NCI-H2227 (cell line): ENCODE measurements at regions not wholly inside any gene's neighbourhood (a gene's known extent, or its start where the extent isn't known, plus 50 kb on each side); places are given as distances from the start of the nearest gene placed in this dataset.

Source experiments
- DNase-seq: peaks from one replicate; lab custom pipeline; 2025; ENCODE audit not compliant: unreplicated experiment; lab: John Stamatoyannopoulos, UW

DNA sequence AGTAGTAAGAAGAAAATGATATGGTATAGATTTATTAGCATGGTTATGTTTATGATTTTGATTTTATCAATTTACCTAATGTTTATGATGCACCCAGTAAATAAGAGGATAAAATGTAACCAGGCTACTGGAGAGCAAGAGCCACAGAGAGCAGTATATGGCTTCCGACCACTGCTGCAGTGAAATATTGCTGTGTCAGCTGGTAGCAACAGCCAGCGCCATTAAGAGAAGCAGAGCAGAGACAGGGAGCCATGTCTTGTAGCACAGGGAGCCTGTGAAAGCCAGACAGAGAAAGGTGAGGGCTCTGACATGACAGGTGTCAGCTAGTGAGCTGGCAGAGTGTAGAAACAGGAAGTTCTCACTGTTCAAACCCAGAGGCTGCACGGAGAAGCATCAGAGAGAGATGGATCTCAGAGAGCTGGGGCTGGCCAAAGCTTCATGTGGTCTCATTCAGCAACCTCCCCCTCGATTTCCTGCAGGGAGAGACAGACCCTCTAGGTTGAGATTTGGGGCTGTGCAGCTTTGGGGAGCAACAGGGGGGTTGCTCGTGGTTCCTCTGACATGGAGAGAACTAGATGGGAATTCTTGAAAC is 202.1 kb downstream of the MED10 start:
- no peak for DNase-seq

DNA sequence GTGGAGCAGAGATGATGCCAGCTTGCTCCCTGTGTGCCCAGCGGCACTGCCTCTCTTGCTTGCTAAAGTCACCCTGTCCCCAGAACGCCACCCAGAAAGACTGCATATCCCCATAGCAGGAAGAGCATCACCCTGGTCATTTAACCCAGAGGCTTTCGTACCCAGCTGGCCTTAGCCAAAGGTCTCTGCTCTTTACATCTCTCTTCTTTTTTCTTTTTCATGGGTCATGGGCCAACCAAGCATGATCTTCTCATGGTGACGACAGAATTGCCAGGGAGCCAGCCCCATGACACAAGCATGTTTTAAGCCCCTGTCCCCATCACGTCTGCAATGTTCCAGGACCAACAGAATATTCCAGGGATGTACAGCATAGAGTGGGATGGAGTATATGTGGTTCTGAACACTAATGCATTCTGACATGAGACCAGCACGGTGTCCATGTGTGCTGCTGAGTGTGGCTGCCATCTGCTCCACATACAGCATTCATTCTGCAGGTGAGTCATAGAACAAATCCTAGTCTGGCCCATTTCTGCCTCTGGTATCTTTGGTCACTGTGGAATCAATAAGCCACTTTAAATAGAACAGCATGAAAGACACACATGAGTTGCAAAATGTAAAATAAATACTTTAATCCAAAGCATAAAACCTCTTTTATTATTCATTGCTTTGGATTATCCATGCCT is 203.0 kb downstream of the MED10 start:
- DNase-seq = no peak

DNA sequence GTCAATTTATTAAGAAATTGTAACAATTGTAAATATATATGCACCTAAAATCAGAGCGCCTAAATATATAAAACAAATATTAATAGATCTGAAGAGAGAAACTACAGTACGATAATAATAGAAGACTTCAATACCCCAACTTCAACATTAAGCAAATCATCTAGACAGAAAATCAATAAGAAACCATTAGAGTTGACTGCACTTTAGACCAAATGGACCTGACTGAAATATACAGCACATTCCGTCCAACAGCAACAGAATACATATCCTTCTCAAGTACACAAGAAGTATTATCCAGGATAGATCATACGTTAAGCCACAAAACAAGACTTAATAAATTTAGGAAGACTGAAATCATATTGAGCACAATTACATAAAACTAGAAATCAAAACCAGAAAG is 208.7 kb downstream of the MED10 start:
- DNase-seq = no peak

DNA sequence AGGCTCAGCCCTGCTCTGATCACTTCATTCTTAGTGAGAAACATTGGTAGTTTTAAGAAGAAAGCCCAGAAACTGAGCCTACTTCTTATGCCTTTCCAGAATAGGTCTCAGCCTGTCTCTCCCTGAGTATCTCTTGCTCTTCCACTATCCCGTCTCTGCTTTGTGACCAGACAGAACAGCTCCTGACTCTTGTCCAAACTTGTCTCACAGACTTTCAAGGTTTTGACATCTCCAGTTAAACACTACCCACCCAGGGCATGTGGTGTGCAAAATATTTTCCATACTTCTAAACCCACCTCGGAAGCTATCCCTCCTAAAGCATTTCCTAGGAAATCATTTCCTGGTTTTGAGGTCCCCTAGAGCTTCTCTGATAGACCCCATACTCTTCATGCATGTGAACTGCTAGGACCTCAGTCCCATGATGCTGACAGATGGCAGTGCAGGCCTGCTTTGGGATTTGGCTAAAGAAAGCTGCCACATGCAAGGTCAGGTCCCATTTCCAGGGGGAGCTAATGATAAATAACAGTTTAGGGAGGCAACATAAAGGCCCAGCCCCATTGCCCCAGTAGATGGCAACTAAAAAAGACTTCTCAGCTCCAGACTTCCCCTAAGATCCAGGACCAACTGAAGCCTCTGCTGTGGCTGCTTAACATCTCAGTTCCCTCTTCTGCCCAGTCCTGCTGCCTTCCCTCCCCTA is 211.5 kb downstream of the MED10 start:
- DNase-seq = no peak

DNA sequence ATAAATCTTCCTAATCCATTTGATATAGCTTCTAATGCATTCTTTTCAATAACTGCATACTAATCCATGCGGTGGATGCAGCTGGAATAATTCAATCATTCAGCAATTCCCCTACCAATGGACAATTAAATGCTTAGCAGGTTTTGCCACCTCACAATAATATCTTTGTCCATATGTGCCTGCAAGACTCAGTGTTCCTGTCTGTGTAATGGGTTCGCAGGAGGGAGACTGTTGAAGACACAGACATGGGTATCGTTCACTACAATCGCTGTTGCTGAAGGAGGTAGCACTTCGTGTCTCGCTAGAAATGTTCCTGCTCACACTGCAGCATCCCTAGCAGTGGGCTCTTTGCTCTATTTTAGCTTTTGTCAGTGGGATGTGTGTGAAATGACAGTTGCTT is 214.4 kb downstream of the MED10 start:
- DNase-seq = no peak

DNA sequence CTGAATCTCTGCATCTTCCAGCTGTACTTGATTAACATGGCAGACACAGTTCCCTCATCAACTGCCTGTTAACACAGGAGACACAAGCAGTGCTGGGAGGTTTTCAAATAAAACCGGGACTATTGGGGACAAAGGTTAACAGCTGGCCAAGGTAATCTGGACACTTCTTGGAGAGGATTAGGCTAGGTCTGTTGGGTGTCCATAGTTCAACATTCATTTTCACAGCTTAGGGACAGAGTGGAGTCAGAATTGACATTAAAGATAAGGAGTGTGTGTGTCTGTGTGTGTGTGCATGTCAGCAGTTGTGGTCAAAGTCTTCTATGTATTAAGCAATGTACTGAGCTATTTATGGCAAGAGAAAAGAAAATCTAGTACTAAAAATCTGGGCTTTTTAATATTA is 216.2 kb downstream of the MED10 start:
- no peak for DNase-seq

DNA sequence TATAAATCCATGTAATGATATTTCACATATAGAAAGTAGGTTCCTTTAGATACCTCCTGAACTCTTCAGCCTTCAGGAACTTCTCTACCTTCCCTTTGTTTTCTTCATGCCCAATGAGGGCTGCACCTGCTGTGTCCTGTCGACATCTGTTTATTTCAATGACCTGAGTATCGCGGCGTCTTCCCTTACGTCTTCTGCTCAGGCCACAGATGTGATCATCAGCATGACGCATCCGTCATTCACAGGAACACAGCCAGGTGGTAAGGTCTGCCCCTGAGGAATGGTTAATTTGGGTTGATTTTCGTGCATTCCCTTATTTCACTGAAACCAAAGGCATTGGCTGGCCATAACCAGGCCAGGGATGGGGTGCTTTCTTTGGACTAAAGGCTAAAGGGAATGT is 217.1 kb downstream of the MED10 start:
- no peak for DNase-seq

DNA sequence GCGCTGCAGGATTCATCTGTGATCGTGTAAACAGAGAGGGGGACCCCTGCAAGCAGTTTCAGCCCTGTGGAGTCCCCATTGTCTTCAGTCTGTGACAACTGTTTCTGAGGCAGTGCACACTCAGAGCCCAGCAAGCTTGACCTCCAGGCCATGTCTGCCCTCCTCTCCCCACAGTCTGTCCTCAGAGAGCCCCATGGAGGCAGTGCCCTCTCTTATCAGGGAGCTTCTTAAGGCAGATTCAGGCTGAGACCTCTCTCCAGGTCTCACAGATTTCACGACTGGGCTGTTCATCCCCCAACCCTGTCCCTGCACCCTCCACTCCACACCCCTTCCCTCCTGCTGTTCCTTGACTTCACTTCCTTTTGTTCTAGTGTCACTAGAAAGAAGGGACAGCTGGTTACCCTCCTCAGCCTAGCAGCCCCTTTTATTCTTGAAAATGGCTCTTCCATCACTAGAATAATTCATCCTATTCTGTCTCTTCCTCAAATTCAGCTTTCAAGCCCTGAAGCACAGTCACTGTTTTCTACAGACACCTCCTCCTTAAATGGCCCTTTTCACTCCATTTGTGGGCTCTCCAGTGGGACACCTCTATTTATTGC is 218.4 kb downstream of the MED10 start:
- no peak for DNase-seq

DNA sequence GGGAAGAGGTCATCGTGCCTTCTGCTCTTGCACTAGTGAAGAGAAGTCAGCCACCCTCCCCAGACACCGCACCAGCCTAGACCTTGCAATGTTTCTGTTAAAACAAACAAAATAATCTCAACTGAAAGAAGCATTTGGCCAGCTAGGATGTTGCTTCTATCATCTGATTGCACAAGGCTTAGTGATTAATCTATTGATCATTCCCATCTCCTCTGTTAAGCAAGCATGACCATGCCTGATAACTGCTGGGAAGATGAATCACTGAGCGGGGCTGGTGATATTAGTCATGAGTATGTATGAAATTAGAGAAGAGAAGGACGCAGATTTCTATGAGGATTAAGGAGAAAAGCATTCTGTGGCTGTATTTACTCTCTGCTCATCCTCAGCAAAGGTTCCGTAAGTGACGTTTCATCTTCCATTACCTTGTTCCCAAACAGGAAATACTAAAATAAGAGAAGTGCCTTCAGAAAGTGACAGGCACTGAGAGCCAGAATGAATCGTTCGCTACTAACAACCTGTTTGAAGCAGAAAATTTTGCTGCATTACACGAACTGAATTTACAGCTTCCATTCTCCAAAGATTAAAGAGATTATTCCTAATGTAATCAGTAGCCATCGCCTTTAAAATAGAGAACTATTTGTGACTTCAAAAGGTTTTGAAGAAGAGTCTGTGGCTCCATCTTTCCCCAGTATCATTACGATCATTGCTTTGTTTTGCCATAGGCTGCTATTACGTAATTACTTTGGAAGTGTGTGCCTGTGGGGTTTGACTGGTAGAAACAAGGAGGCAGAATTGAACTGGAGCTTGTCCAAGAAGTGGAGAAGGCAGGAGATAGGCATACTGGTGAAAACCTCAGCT is 219.1 kb downstream of the MED10 start:
- DNase-seq = no peak

DNA sequence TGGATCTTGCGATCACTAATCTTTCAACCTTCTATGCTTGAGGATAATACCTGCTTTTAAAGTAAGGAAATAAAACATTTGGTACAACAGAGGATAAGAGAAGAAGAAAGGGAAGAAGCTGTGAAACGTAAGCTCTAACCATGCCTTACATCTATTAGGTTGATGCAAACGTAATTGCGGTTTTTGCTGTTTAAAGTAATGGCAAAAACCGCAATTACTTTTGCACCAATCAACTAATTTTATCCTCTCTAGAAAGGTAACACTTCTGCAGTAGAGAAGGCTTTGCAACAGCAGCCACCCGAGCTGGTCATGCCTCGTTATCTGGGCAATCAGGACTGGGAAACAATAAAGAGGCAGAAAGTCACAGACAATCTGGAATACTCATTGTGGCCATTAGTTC is 224.1 kb downstream of the MED10 start:
- DNase-seq = no peak

DNA sequence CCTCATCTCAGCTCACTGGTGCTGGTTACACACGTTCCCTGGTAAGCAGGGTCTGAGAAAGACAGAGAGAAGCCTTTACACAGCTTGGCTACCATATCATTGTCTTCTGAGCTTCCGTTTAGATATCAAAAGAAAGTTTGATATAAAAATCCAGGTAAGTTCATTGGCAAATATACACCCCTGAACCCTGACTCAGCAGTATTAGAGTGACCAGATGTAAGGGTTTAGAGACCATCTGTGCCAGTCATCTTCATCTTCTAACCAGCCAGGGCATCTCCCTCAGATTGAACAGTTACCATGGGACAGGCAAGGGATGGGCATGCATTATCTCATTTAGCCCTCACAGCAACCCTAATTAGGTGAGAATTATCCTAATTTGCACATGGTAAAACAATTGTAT is 232.1 kb downstream of the MED10 start:
- no peak for DNase-seq

DNA sequence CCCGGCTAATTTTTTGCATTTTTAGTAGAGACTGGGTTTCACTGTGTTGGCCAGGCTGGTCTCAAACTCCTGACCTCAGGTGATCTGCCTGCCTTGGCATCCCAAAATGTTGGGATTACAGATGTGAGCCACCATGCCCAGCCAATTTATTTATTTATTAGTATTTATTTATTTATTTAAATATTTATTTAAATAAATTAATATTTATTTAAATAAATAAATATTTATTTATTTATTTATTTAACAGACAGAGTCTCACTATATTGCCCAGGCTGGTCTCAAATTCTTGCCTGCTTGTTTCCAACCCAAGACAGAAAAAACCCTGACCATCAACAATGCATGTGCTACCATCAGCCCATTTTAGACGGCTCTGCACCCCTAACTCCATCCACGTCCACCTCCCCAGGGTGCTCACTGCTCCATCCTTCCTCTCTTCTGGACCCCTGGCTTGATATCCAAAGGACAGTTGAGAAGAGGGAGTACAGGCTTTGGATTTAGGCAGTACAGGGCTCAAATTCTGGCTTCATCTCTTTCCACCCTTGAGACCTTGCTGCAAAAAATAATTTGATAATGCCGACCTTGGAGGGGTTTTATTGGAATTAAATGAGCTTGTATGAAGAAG is 232.6 kb downstream of the MED10 start:
- no peak for DNase-seq

DNA sequence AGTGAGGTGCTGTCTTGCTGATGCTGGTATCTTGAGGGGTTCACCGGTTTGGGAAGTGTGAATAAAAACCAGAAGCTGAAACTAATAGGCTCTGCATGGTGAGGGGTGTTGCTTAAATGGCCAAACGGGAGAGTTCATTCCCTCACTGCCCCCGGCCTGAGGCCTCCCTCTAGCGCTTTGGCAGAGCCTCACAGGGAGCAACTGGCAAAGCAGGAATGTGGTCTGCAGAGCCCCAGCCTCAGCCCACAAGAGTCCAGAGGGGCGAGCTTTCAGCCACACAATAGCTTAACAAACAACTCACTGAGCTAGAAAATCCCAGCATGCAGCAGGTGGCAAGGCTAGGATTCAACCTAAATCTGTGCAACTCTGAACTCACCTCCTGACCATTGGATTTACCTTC is 234.8 kb downstream of the MED10 start:
- DNase-seq = no peak

DNA sequence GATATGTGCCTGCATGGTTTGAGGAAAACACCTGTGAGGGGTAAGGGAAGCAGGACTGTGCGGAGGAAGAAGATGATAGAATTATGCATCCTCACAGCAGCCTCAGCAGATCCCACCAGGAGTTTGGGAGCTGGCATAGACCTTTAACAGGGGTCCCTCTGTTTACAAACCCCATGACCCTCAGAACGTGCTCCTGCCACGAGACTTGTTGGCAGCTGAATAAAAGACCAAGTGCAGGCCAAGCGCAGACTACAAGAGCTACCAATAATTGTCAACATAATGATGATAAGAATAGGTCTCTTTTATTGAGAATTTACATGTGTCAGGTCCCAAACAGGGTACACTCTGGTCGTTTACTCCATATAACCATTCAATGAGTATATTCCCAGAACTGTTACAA is 236.0 kb downstream of the MED10 start:
- no peak for DNase-seq

DNA sequence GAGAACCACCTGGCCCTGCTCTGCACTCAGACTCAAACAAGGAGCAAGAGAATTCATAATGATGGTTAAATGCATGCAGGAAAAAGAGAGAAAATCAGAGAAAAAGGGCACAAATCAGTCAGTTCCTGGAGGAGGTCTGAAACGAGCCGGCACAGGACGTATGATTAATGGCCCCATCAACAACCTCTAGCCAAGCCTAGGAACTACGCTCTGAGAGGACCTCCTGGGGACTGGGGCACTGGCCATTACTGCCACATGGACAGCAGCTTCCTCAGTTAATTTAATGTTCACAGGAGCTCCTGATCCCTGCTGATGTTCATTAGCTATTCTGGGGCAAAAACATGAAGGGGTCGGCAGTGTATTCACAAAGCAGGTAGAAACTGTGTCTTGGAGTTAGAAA is 238.1 kb downstream of the MED10 start:
- DNase-seq = no peak

DNA sequence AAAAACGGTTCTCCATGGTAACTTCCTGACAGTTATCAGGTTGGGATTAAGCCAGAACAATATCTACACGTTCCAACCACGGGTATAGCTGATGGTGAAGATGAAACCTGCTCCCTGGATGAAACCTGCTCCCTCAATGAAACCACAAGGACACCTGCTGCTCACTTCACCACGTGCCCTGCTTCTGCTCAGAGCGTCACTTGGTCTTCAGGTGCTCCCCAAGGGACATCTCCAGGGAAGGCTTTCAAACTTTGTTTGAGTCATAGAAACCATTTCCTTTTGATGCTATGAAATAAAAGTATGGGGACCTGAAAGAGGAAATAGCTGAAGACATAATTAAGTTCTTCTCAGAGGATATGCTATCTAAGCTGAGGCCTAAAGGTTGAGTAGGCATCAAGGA is 242.4 kb downstream of the MED10 start:
- no peak for DNase-seq

DNA sequence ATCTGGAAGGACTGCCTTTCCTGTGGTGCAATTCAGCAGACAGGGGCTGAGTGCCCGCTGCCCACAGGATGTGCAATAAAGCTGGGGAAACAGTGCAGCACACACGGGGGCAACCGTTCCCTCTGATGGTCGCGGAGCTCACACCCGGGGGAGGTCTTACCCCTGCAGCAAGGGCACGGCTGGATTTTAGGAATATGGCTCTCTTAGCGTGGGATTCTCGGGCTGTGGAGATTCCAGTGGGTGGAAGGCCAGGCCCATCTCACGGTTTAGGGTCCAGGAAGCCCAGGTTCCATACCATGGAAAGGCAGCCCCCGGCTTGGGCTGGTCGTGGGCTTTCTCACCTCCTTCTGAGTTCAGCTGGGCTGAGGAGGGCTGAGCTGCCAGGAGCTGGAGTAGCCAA is 244.1 kb downstream of the MED10 start:
- no peak for DNase-seq

DNA sequence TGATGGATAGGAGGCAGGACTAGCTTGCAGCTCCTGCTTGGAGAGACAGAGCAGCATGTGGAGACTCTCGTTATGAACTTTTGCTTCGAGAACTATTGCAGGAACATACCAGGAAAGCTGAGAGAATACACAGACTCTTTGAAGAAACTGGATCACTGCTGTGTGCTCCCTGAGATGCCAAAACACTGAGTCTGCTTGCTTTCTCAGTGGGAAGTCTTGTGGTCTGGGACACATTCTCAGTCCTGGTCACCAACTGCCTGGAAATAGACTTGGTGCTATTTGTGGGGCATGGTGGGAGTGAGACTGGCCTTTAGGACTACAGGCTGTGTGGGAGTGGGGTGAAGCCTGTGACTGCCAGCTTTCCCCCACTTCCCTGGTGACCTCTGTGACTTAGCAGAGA is 252.6 kb downstream of the MED10 start:
- DNase-seq = no peak

DNA sequence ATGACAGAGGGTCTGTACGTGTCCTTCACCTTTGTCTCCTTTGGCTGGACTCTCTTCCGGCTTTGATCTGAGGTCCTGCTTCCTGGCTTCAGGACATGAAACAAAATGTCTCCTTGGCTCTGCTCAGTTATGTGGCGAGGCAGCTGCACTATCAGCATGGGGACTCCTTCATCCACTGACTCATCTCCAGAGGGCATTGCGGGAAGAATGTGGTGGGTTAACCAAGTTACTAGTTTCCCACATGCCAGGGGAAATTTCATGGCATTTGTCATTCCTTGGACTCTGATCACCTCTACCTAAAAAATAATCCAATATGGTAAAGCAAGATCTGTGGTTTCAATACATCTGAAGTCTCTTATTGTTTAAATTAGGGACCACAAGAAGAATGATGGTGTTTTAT is 259.7 kb downstream of the MED10 start:
- no peak for DNase-seq

DNA sequence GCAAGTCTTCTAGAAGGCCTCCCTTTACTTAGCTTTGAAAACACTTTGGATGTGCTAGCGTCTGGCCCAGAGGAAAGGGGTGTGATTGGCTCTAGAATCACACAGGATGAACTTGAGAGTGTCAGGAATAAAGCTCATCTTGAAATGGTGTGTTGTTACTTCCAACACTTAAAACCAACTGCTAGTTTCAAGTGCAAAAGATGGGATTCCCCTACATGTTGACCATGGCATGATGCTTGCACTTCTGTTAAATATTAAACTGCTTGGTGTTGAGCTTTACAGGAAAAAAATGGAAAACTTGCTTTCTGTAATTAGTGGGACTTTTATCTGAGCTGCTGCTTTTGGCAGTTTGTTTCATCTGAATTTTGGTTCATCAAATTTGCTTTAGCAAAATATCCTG is 261.1 kb downstream of the MED10 start:
- DNase-seq = no peak

DNA sequence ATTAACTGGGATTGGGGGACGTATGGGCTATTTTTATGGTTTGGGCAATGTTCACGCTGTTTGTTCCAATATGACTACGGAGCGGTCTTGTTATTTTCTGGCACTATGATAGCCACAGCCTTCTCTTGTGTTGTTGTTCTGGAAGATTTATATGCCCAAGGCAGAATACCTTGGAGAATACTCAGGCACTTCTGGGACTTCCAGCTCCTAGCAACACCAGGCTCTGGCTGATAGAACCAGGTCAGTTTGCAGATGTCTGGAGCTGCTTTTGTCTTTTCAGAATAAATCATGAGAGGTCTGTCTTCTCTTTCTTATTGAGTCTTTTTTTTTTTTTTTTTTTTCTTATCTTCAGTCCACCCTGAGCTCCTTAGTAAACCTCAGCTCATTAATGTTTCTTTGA is 262.5 kb downstream of the MED10 start:
- DNase-seq = no peak
